ENCODE measurements at regions not wholly inside any gene's neighbourhood (a gene's known extent, or its start where the extent isn't known, plus 50 kb on each side); places are given as distances from the start of the nearest gene placed in this dataset.
"Not testable (repeated sequence)": the region's sequence is repeated elsewhere in the genome, so short reads cannot be mapped to it uniquely, and the experiment has no call there.

DNA sequence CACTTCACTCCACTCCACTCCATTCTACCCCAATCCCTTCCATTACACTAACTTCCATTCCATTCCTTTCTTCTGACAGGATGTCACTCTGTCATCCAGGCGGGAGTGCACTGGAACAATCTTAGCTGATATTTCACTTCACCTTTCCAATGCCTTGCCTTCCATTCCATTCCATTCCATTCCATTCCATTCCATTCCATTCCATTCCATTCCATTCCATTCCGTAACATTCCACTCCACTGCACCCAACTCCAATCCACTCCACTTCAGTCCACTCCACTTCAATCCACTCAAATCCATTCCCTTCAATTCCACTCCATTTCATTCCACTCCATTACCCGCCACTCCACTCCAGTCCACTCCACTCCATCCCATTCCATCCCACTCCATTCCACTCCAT, 1099.4 kb downstream of the TSPY10 start:
- peak; percentile 18 for DNase-seq

DNA sequence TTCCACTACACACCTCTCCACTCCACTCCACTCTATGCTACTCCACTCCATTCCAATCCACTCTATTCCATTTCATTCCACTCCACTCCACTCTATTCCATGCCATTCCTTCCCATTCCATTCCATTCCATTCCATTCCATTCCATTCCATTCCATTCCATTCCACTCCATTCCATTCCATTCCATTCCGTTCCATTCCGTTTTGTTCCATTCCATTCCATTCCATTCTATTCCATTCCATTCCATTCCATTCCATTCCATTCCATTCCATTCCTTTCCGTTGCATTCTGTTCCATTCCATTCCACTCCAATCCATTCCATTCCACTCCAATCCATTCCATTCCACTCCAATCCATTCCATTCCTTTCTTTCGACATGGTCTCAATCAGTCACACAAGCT, 1121.1 kb downstream of the TSPY10 start:
- DNase-seq = not testable (repeated sequence)

DNA sequence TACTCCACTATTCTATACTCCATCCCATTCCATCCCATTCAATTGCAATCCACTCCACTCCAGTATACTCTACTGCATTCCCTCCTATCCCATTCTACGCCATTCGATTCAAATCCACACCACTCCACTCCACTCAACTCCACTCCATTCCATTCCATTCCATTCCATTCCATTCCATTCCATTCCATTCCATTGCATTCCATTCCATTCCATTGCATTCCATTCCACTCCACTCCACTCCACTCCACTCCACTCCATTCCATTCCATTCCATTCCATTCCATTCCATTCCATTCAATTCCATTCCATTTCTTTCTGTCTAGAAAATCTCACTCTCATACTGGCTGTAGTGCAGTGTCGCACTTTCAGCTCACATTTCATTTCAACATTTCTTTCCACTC, 1129.4 kb downstream of the TSPY10 start:
- not testable (repeated sequence) for DNase-seq

DNA sequence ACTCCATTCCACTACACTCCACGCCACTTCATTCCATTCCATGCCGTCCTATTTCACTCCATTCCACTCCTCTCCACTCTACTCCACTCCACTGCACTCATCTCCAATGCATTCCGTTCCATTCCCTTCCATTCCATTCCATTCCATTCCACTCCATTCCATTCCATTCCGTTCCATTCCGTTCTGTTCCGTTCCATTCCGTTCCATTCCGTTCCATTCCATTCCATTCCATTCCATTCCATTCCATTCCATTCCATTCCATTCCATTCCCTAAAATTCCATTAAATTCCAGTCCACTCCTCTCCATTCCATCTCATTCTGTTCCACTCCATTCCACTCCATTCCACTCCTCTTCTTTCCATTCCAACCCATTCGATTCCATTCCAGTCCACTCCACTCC, 1139.1 kb downstream of the TSPY10 start:
- DNase-seq = no peak

DNA sequence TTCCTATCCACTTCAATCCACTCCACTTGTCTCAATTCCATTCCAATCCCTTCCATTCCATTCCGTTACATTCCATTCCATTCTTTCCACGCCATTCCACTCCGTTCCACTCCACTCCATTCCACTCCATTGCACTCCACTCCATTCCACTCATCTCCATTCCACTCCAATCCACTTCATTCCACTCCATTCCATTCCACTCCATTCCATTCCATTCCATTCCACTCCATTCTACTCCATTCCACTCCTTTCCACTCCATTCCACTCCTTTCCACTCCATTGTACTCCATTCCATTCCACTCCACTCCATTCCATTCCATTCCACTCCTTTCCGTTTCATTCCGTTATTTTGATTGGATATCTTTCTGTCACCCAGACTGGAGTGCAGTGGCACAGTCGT, 1158.7 kb downstream of the TSPY10 start:
- DNase-seq = no peak

All from right kidney (tissue), 1 donor.